HFFc6 (cell line): ENCODE measurements at regions not wholly inside any gene's neighbourhood (a gene's known extent, or its start where the extent isn't known, plus 50 kb on each side); places are given as distances from the start of the nearest gene placed in this dataset.

Experiments used
- DNase-seq: peaks from one replicate; pipeline ENCODE4 v3.0.0-alpha.2; 2018
- H3K27ac Mint-ChIP-seq: 2 replicates; pipeline ENCODE4 v1.8.0; 2020; ENCODE audit warnings: mild to moderate bottlenecking, mixed read lengths
- H3K27me3 Mint-ChIP-seq: 2 replicates; pipeline ENCODE4 v1.8.0; 2021; ENCODE audit warnings: mild to moderate bottlenecking, moderate library complexity, mixed read lengths; ENCODE audit not compliant: insufficient read depth
- H3K36me3 Mint-ChIP-seq: 2 replicates; pipeline ENCODE4 v1.8.0; 2021; ENCODE audit warnings: low read depth, mixed read lengths
- H3K4me1 Mint-ChIP-seq: 2 replicates; pipeline ENCODE4 v1.8.0; 2020; ENCODE audit warnings: low read depth, mixed read lengths
- H3K4me3 Mint-ChIP-seq: 2 replicates; pipeline ENCODE4 v1.8.0; 2020; ENCODE audit warnings: mild to moderate bottlenecking, moderate library complexity, mixed read lengths
- H3K9me3 Mint-ChIP-seq: 2 replicates; pipeline ENCODE4 v1.8.0; 2020; ENCODE audit warnings: mild to moderate bottlenecking, mixed read lengths
- CTCF ChIP-seq: fragments of 200-600 bp; sonication (generic); IDR thresholded peaks from 2 replicates; pipeline ENCODE4 v1.5.0; 2021; ENCODE audit warnings: antibody characterized with exemption, mild to moderate bottlenecking

- no peaks in the 10 kb centered on the region for H3K36me3 Mint-ChIP-seq
- H3K27me3 Mint-ChIP-seq = peaks cover 2% of the 10 kb centered on the region; the same call in 1 of the 2 replicates
- no peak overlapping the region for H3K4me3 Mint-ChIP-seq
- no peaks in the 10 kb centered on the region for H3K9me3 Mint-ChIP-seq
- peak overlapping the region; percentile 8; the same call in 1 of the 2 replicates for H3K27ac Mint-ChIP-seq
- no peak for TF ChIP-seq CTCF
- H3K4me1 Mint-ChIP-seq = peaks cover 70% of the 10 kb centered on the region
- DNase-seq = no peak
These were observed 553.2 kb downstream of the CD83 start for GRCh38 chr6:14670806-14671205.

- peaks cover 2% of the 10 kb centered on the region; the same call in 1 of the 2 replicates for H3K27me3 Mint-ChIP-seq
- no peaks in the 10 kb centered on the region for H3K9me3 Mint-ChIP-seq
- peak overlapping the region; percentile 8; the same call in 1 of the 2 replicates for H3K27ac Mint-ChIP-seq
- no peaks in the 10 kb centered on the region for H3K36me3 Mint-ChIP-seq
- DNase-seq = peak; percentile 32
- peaks cover 70% of the 10 kb centered on the region for H3K4me1 Mint-ChIP-seq
- no peak overlapping the region for H3K4me3 Mint-ChIP-seq
- TF ChIP-seq CTCF = no peak
These were observed 553.7 kb downstream of the CD83 start for GRCh38 chr6:14671261-14671681.

GRCh38 chr6:14671937-14672336 is 554.4 kb downstream of the CD83 start:
- Mint-ChIP-seq H3K9me3 (no peaks in the 10 kb centered on the region), H3K4me1 (peaks cover 71% of the 10 kb centered on the region), H3K4me3 (no peak overlapping the region), H3K27me3 (peaks cover 2% of the 10 kb centered on the region; the same call in 1 of the 2 replicates), H3K27ac (no peak overlapping the region), H3K36me3 (no peaks in the 10 kb centered on the region)
- DNase-seq = no peak
- TF ChIP-seq CTCF = no peak

- Mint-ChIP-seq H3K4me1 (peaks cover 73% of the 10 kb centered on the region), H3K27ac (peak overlapping the region; percentile 53), H3K27me3 (no peaks in the 10 kb centered on the region; the same call in 1 of the 2 replicates), H3K4me3 (no peak overlapping the region), H3K9me3 (no peaks in the 10 kb centered on the region), H3K36me3 (no peaks in the 10 kb centered on the region)
- peak; percentile 27 for DNase-seq
- TF ChIP-seq CTCF = no peak
These were observed 555.6 kb downstream of the CD83 start for GRCh38 chr6:14673201-14673600.

GRCh38 chr6:14674458-14674857 is 556.9 kb downstream of the CD83 start:
- Mint-ChIP-seq H3K9me3 (no peaks in the 10 kb centered on the region), H3K4me1 (peaks cover 73% of the 10 kb centered on the region), H3K27me3 (no peaks in the 10 kb centered on the region; the same call in 1 of the 2 replicates), H3K4me3 (no peak overlapping the region), H3K27ac (no peak overlapping the region), H3K36me3 (no peaks in the 10 kb centered on the region)
- DNase-seq = no peak
- no peak for TF ChIP-seq CTCF
